Astrocyte of the cerebellum (primary cell): ENCODE measurements at regions not wholly inside any gene's neighbourhood (a gene's known extent, or its start where the extent isn't known, plus 50 kb on each side); places are given as distances from the start of the nearest gene placed in this dataset.

Experiments
- DNase-seq: peaks from one replicate; pipeline ENCODE4 v3.0.0-alpha.2; 2011; ENCODE audit warnings: low read depth
- H3K4me3 ChIP-seq: 2 replicates; pipeline ENCODE4 v1.5.1; 2011; ENCODE audit warnings: mild to moderate bottlenecking, low read depth, low read length, moderate library complexity
- CTCF ChIP-seq: IDR thresholded peaks from 2 replicates; pipeline ENCODE4 v1.5.1; 2012; ENCODE audit warnings: low read length, low read depth, moderate library complexity, mild to moderate bottlenecking; ENCODE audit errors: missing control alignments
- in situ Hi-C: cut with HindIII; loops from 2 replicates; pipeline ENCODE4 v1.10.0; 2017; ENCODE audit warnings: low sequenced_read_pairs

- in situ Hi-C loops, result no loop called here
- H3K4me3 ChIP-seq, result no peak overlapping the region
- no peak for TF ChIP-seq CTCF
- DNase-seq, result peak; percentile 19
These were observed 451.3 kb downstream of the SNAPC1 start for GRCh38 chr14:62213516-62213915.

GRCh38 chr14:62216121-62216520 is 453.9 kb downstream of the SNAPC1 start:
- no peak for TF ChIP-seq CTCF
- in situ Hi-C loops, result no loop called here
- no peak overlapping the region for H3K4me3 ChIP-seq
- no peak for DNase-seq

GRCh38 chr14:62234849-62235248 is 472.6 kb downstream of the SNAPC1 start:
- in situ Hi-C loops, result no loop called here

GRCh38 chr14:62244221-62244620 is 482.0 kb downstream of the SNAPC1 start:
- H3K4me3 ChIP-seq, result no peak overlapping the region
- DNase-seq, result no peak
- TF ChIP-seq CTCF, result no peak
- in situ Hi-C loops, result no loop called here

More at GRCh38 chr14:62234849-62235248, 472.6 kb downstream of the SNAPC1 start:
- no peak for DNase-seq
- no peak overlapping the region for H3K4me3 ChIP-seq
- TF ChIP-seq CTCF, result no peak

GRCh38 chr14:62247266-62247665 is 485.0 kb downstream of the SNAPC1 start:
- DNase-seq, result no peak
- in situ Hi-C loops, result no loop called here
- no peak overlapping the region for H3K4me3 ChIP-seq
- no peak for TF ChIP-seq CTCF

- no peak for DNase-seq
- in situ Hi-C loops, result no loop called here
- TF ChIP-seq CTCF, result no peak
- no peak overlapping the region for H3K4me3 ChIP-seq
These were observed 489.0 kb downstream of the SNAPC1 start for GRCh38 chr14:62251237-62251636.

- no peak overlapping the region for H3K4me3 ChIP-seq
- TF ChIP-seq CTCF, result no peak
- no peak for DNase-seq
- in situ Hi-C loops, result no loop called here
These were observed 491.0 kb downstream of the SNAPC1 start for GRCh38 chr14:62253171-62253570.
